Smooth muscle cell (in vitro differentiated cells): ENCODE measurements at regions not wholly inside any gene's neighbourhood (a gene's known extent, or its start where the extent isn't known, plus 50 kb on each side); places are given as distances from the start of the nearest gene placed in this dataset.

Experiments used
- DNase-seq: peaks from one replicate; lab custom pipeline; 2025; ENCODE audit not compliant: unreplicated experiment; lab: John Stamatoyannopoulos, UW
- H2AFZ ChIP-seq: fragments of 200-600 bp; sonication (generic); 2 replicates; pipeline ENCODE4 v1.6.0; 2016; ENCODE audit warnings: antibody characterized with exemption, low read depth, mild to moderate bottlenecking
- H3F3A ChIP-seq: fragments of 200-600 bp; sonication (generic); 2 replicates; pipeline ENCODE4 v1.6.0; 2017; ENCODE audit warnings: antibody characterized with exemption, low read depth
- H3K27ac ChIP-seq: fragments of 200-600 bp; sonication (generic); 2 replicates; pipeline ENCODE4 v1.5.1; 2016; ENCODE audit warnings: low read depth, mild to moderate bottlenecking
- H3K27me3 ChIP-seq: fragments of 200-600 bp; sonication (generic); 2 replicates; pipeline ENCODE4 v1.6.1; 2016; ENCODE audit warnings: low read depth, mild to moderate bottlenecking
- H3K36me3 ChIP-seq: fragments of 200-600 bp; sonication (generic); 2 replicates; pipeline ENCODE4 v1.5.1; 2016; ENCODE audit warnings: low read depth
- H3K4me1 ChIP-seq: fragments of 200-600 bp; sonication (generic); 2 replicates; pipeline ENCODE4 v1.5.1; 2016; ENCODE audit warnings: low read depth
- H3K4me2 ChIP-seq: fragments of 200-600 bp; sonication (generic); 2 replicates; pipeline ENCODE4 v1.6.0; 2016; ENCODE audit warnings: mild to moderate bottlenecking
- H3K4me3 ChIP-seq: fragments of 200-600 bp; sonication (generic); 2 replicates; pipeline ENCODE4 v1.5.1; 2016; ENCODE audit warnings: mild to moderate bottlenecking
- H3K79me2 ChIP-seq: fragments of 200-600 bp; sonication (generic); 2 replicates; pipeline ENCODE4 v1.6.0; 2016; ENCODE audit warnings: low read depth, mild to moderate bottlenecking
- H3K9ac ChIP-seq: fragments of 200-600 bp; sonication (generic); 2 replicates; pipeline ENCODE4 v1.6.0; 2016; ENCODE audit warnings: low read depth
- H3K9me3 ChIP-seq: fragments of 200-600 bp; sonication (generic); replicated peaks from 2 replicates; pipeline ENCODE4 v1.5.1; 2016; ENCODE audit warnings: low read depth
- H4K20me1 ChIP-seq: fragments of 200-600 bp; sonication (generic); 2 replicates; pipeline ENCODE4 v1.6.0; 2016; ENCODE audit warnings: low read depth
- WGBS: methylation state at CpG from one replicate; pipeline ENCODE4 v1.1.7; 2016; ENCODE audit warnings: low lambda C conversion rate; 5-methylcytosine and 5-hydroxymethylcytosine counted together
- TF ChIP-seq, protein P1 (sequence below): fragments of 200-600 bp; sonication (generic); IDR thresholded peaks from 2 replicates; pipeline ENCODE4 v1.5.1; 2017; ENCODE audit warnings: borderline replicate concordance, mild to moderate bottlenecking, antibody characterized with exemption; ENCODE audit not compliant: insufficient read depth, poor library complexity, severe bottlenecking

- H3K27ac ChIP-seq: no peak overlapping the region
- 67% methylated on average over 3 of the region's 3 CpGs for WGBS
- H3K9me3 ChIP-seq: no peaks in the 10 kb centered on the region
- TF ChIP-seq, protein P1, sequence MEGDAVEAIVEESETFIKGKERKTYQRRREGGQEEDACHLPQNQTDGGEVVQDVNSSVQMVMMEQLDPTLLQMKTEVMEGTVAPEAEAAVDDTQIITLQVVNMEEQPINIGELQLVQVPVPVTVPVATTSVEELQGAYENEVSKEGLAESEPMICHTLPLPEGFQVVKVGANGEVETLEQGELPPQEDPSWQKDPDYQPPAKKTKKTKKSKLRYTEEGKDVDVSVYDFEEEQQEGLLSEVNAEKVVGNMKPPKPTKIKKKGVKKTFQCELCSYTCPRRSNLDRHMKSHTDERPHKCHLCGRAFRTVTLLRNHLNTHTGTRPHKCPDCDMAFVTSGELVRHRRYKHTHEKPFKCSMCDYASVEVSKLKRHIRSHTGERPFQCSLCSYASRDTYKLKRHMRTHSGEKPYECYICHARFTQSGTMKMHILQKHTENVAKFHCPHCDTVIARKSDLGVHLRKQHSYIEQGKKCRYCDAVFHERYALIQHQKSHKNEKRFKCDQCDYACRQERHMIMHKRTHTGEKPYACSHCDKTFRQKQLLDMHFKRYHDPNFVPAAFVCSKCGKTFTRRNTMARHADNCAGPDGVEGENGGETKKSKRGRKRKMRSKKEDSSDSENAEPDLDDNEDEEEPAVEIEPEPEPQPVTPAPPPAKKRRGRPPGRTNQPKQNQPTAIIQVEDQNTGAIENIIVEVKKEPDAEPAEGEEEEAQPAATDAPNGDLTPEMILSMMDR: no peak
- no peaks in the 10 kb centered on the region for H3F3A ChIP-seq
- no peaks in the 10 kb centered on the region for H3K4me1 ChIP-seq
- H2AFZ ChIP-seq: no peak overlapping the region
- no peak overlapping the region for H3K9ac ChIP-seq
- no peaks in the 10 kb centered on the region for H3K36me3 ChIP-seq
- H3K4me3 ChIP-seq: no peak overlapping the region
- no peak overlapping the region for H3K4me2 ChIP-seq
- no peak for DNase-seq
- H3K79me2 ChIP-seq: no peaks in the 10 kb centered on the region
- no peaks in the 10 kb centered on the region for H4K20me1 ChIP-seq
- H3K27me3 ChIP-seq: no peaks in the 10 kb centered on the region
These were observed 362.2 kb downstream of the FGF13 start for GRCh38 chrX:138349351-138349750.

DNA sequence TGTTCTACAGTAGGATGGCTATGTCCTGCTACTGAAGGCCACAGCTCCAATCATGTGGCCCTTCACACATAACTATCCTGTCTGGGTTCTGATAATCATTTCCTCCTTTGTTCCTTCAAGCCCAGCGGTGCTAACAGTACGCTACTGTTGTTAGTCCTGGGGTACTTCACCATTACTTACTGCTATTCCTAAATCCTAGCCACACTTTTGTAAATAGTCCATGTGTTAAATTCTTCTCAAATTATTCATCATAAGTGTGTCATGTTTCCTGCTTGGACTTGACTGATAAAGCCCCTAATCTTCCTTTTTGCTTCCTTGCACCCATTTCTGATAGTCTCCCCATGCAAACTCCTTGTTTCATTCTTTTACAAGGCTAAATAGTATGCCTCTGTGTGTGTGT, 332.6 kb downstream of the FGF13 start:
- no peak overlapping the region for H3K4me3 ChIP-seq
- no peaks in the 10 kb centered on the region for H3K4me1 ChIP-seq
- TF ChIP-seq, protein P1: no peak
- H3K9me3 ChIP-seq: no peaks in the 10 kb centered on the region
- no peak for DNase-seq
- WGBS: 79% methylated on average over 2 of the region's 2 CpGs
- no peak overlapping the region for H2AFZ ChIP-seq
- no peak overlapping the region for H3K27ac ChIP-seq
- no peak overlapping the region for H3K4me2 ChIP-seq
- no peak overlapping the region for H3K9ac ChIP-seq
- H3K79me2 ChIP-seq: no peaks in the 10 kb centered on the region
- H3K36me3 ChIP-seq: no peaks in the 10 kb centered on the region
- H3F3A ChIP-seq: no peaks in the 10 kb centered on the region
- no peaks in the 10 kb centered on the region for H4K20me1 ChIP-seq
- H3K27me3 ChIP-seq: no peaks in the 10 kb centered on the region

- Histone ChIP-seq H3K4me1 (no peaks in the 10 kb centered on the region), H3K9ac (no peak overlapping the region), H3K27ac (no peak overlapping the region), H3K36me3 (no peaks in the 10 kb centered on the region), H3F3A (no peaks in the 10 kb centered on the region), H3K79me2 (no peaks in the 10 kb centered on the region), H4K20me1 (no peaks in the 10 kb centered on the region), H3K27me3 (no peaks in the 10 kb centered on the region), H3K9me3 (no peaks in the 10 kb centered on the region), H3K4me2 (no peak overlapping the region), H2AFZ (no peak overlapping the region), H3K4me3 (no peak overlapping the region)
- TF ChIP-seq, protein P1: no peak
- 61% methylated on average over 3 of the region's 3 CpGs for WGBS
- DNase-seq: no peak
These were observed 303.4 kb downstream of the FGF13 start for GRCh38 chrX:138408101-138408500.

- 62% methylated on average over 2 of the region's 2 CpGs for WGBS
- no peaks in the 10 kb centered on the region for H3F3A ChIP-seq
- H3K4me1 ChIP-seq: no peaks in the 10 kb centered on the region
- H4K20me1 ChIP-seq: no peaks in the 10 kb centered on the region
- H3K9me3 ChIP-seq: no peaks in the 10 kb centered on the region
- no peaks in the 10 kb centered on the region for H3K79me2 ChIP-seq
- H3K9ac ChIP-seq: no peak overlapping the region
- H3K36me3 ChIP-seq: no peaks in the 10 kb centered on the region
- H3K27me3 ChIP-seq: no peaks in the 10 kb centered on the region
- H3K4me3 ChIP-seq: no peak overlapping the region
- no peak overlapping the region for H3K4me2 ChIP-seq
- H2AFZ ChIP-seq: no peak overlapping the region
- no peak overlapping the region for H3K27ac ChIP-seq
- TF ChIP-seq, protein P1: no peak
- DNase-seq: no peak
These were observed 300.5 kb downstream of the FGF13 start for GRCh38 chrX:138411048-138411447.
